Gastroesophageal sphincter (tissue), 4 donors: ENCODE measurements at regions not wholly inside any gene's neighbourhood (a gene's known extent, or its start where the extent isn't known, plus 50 kb on each side); places are given as distances from the start of the nearest gene placed in this dataset.

Source experiments
- ATAC-seq: fragments of 150-250 bp; one replicate; pipeline ENCODE4 v1.9.1; 2016; ENCODE audit warnings: mild to moderate bottlenecking, moderate library complexity
- H3K27ac ChIP-seq, 4 donors: fragments of 200-600 bp; sonication (generic) in 3 of 4; 1 replicate in 3 of 4; 2 replicates in 1 of 4; pipeline ENCODE4 v1.5.1; 2016 to 2019
- H3K27me3 ChIP-seq: fragments of 200-600 bp; sonication (generic); one replicate; pipeline ENCODE4 v1.5.1; 2019
- H3K36me3 ChIP-seq, 2 donors: fragments of 200-600 bp; sonication (generic); one replicate each; pipeline ENCODE4 v1.5.1; 2019; ENCODE audit warnings: control low read depth in 1 of 2
- H3K4me1 ChIP-seq, 3 donors: fragments of 200-600 bp; sonication (generic); 1 replicate in 2 of 3; 2 replicates in 1 of 3; pipeline ENCODE4 v1.5.1; 2016 to 2019; ENCODE audit warnings: control low read depth in 2 of 3
- H3K4me3 ChIP-seq, 2 donors: fragments of 200-600 bp; sonication (generic); one replicate each; pipeline ENCODE4 v1.5.1; 2019; ENCODE audit warnings: mild to moderate bottlenecking in 1 of 2, moderate library complexity in 1 of 2
- H3K9me3 ChIP-seq, 3 donors: fragments of 200-600 bp; sonication (generic); one replicate each; pipeline ENCODE4 v1.5.1; 2017 to 2019; ENCODE audit warnings: control low read depth in 2 of 3
- EP300 ChIP-seq: sonication (generic); formaldehyde crosslinking; IDR thresholded peaks from one replicate; pipeline ENCODE4 v1.6.1; 2017; ENCODE audit warnings: antibody characterized with exemption, mild to moderate bottlenecking
- POLR2A ChIP-seq, 2 donors: fragments of 450-650 bp; IDR thresholded peaks; one replicate each; pipeline ENCODE4 v1.6.1; 2017; ENCODE audit warnings: antibody characterized with exemption in 2 of 2, mild to moderate bottlenecking in 2 of 2, moderate library complexity in 1 of 2
- POLR2AphosphoS5 ChIP-seq: sonication (generic); formaldehyde crosslinking; IDR thresholded peaks from one replicate; pipeline ENCODE4 v1.6.1; 2017; ENCODE audit warnings: antibody characterized with exemption
- WGBS, 2 donors: methylation state at CpG; one replicate each; pipeline ENCODE4 v1.1.5; 2018; ENCODE audit warnings: low coverage in 1 of 2; 5-methylcytosine and 5-hydroxymethylcytosine counted together
- TF ChIP-seq, protein P1 (sequence below), 4 experiments: fragments of 200-600 bp in 2 of 4; fragments of 450-650 bp in 2 of 4; sonication (generic) in 1 of 4; IDR thresholded peaks; one replicate each; pipeline ENCODE4 v1.5.1; 2017 to 2019; ENCODE audit warnings: antibody characterized with exemption in 4 of 4, mild to moderate bottlenecking in 2 of 4, moderate library complexity in 2 of 4

GRCh38 chr6:77341058-77341986 lies 122.0 kb downstream of the HTR1B start:
- H3K4me3 ChIP-seq: no peak overlapping the region
- WGBS, 2 donors: 64 to 72% methylated on average over 3 of the region's 4 CpGs
- H3K27me3 ChIP-seq: no peaks in the 10 kb centered on the region
- H3K36me3 ChIP-seq: no peaks in the 10 kb centered on the region
- no peak for ATAC-seq
- H3K4me1 ChIP-seq: no peaks in the 10 kb centered on the region
- no peaks in the 10 kb centered on the region for H3K9me3 ChIP-seq
- no peak for TF ChIP-seq EP300
- no peak for TF ChIP-seq POLR2A (IDR thresholded peaks at IDR 0.05)
- TF ChIP-seq, protein P1, sequence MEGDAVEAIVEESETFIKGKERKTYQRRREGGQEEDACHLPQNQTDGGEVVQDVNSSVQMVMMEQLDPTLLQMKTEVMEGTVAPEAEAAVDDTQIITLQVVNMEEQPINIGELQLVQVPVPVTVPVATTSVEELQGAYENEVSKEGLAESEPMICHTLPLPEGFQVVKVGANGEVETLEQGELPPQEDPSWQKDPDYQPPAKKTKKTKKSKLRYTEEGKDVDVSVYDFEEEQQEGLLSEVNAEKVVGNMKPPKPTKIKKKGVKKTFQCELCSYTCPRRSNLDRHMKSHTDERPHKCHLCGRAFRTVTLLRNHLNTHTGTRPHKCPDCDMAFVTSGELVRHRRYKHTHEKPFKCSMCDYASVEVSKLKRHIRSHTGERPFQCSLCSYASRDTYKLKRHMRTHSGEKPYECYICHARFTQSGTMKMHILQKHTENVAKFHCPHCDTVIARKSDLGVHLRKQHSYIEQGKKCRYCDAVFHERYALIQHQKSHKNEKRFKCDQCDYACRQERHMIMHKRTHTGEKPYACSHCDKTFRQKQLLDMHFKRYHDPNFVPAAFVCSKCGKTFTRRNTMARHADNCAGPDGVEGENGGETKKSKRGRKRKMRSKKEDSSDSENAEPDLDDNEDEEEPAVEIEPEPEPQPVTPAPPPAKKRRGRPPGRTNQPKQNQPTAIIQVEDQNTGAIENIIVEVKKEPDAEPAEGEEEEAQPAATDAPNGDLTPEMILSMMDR (IDR thresholded peaks at IDR 0.05): no peak
- no peak for TF ChIP-seq POLR2AphosphoS5
- H3K27ac ChIP-seq: no peak overlapping the region

- H3K4me1 ChIP-seq: no peaks in the 10 kb centered on the region
- no peak overlapping the region for H3K27ac ChIP-seq
- H3K27me3 ChIP-seq: no peaks in the 10 kb centered on the region
- no peak overlapping the region for H3K4me3 ChIP-seq
- whole genome bisulfite sequencing, 2 donors: 93 to 100% methylated on average over 1 to 3 of the region's 4 CpGs
- ATAC-seq: no peak
- no peaks in the 10 kb centered on the region for H3K9me3 ChIP-seq
- TF ChIP-seq, protein P1 (IDR thresholded peaks at IDR 0.05): no peak
- no peak for TF ChIP-seq POLR2A (IDR thresholded peaks at IDR 0.05)
- TF ChIP-seq POLR2AphosphoS5: no peak
- no peak for TF ChIP-seq EP300
- no peaks in the 10 kb centered on the region for H3K36me3 ChIP-seq
Measured at GRCh38 chr6:77340331-77340730, 123.0 kb downstream of the HTR1B start.

GRCh38 chr6:77339926-77340325 lies 123.4 kb downstream of the HTR1B start:
- Histone ChIP-seq H3K36me3 (no peaks in the 10 kb centered on the region), H3K4me1 (no peaks in the 10 kb centered on the region), H3K4me3 (no peak overlapping the region), H3K27me3 (no peaks in the 10 kb centered on the region), H3K27ac (no peak overlapping the region), H3K9me3 (no peaks in the 10 kb centered on the region)
- TF ChIP-seq, protein P1 (IDR thresholded peaks at IDR 0.05): no peak
- TF ChIP-seq POLR2AphosphoS5: no peak
- TF ChIP-seq POLR2A (IDR thresholded peaks at IDR 0.05): no peak
- no peak for TF ChIP-seq EP300
- WGBS, 2 donors: 94% methylated on average over 2 of the region's 2 CpGs; no CpG with 5 or more reads in 1 of the 2 donors
- no peak for ATAC-seq

DNA sequence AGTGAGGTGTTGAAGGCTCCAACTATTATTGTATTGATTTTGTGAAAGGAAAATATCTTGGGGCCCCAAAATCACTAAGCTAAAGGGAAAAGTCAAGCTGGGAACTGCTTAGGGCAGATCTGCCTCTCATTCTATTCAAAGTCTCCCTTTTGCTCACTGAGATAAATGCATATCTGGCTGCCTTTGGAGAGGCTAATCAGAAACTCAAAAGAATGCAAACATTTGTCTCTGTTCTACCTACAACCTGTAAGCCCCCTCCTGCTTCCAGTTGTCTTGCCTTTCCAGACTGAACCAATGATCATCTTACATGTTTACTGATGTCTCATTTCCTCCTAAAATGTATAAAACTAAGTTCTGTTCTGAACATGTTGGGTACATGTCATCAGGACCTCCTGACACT lies 125.9 kb downstream of the HTR1B start:
- TF ChIP-seq, protein P1 (IDR thresholded peaks at IDR 0.05): no peak
- TF ChIP-seq POLR2A (IDR thresholded peaks at IDR 0.05) (no peak), EP300 (no peak), POLR2AphosphoS5 (no peak)
- H3K9me3 ChIP-seq: peaks cover 0 to 21% (median 0%) of the 10 kb centered on the region in 3 donors
- no peak for ATAC-seq

GRCh38 chr6:77334093-77334492 lies 129.2 kb downstream of the HTR1B start:
- TF ChIP-seq POLR2A (IDR thresholded peaks at IDR 0.05): no peak
- TF ChIP-seq EP300: no peak
- TF ChIP-seq, protein P1 (IDR thresholded peaks at IDR 0.05): no peak
- TF ChIP-seq POLR2AphosphoS5: no peak
- Histone ChIP-seq H3K36me3 (no peaks in the 10 kb centered on the region), H3K9me3 (peaks cover 0 to 21% (median 0%) of the 10 kb centered on the region in 3 donors), H3K27me3 (no peaks in the 10 kb centered on the region), H3K27ac (no peak overlapping the region), H3K4me3 (no peak overlapping the region), H3K4me1 (no peaks in the 10 kb centered on the region)
- WGBS, 2 donors: 43 to 80% methylated on average over 1 to 3 of the region's 3 CpGs
- no peak for ATAC-seq

More for the DNA sequence above, 125.9 kb downstream of the HTR1B start:
- Histone ChIP-seq H3K4me3 (no peak overlapping the region), H3K27me3 (no peaks in the 10 kb centered on the region), H3K27ac (no peak overlapping the region), H3K4me1 (no peaks in the 10 kb centered on the region), H3K36me3 (no peaks in the 10 kb centered on the region)
